ENCODE measurements at regions not wholly inside any gene's neighbourhood (a gene's known extent, or its start where the extent isn't known, plus 50 kb on each side); places are given as distances from the start of the nearest gene placed in this dataset.

DNA sequence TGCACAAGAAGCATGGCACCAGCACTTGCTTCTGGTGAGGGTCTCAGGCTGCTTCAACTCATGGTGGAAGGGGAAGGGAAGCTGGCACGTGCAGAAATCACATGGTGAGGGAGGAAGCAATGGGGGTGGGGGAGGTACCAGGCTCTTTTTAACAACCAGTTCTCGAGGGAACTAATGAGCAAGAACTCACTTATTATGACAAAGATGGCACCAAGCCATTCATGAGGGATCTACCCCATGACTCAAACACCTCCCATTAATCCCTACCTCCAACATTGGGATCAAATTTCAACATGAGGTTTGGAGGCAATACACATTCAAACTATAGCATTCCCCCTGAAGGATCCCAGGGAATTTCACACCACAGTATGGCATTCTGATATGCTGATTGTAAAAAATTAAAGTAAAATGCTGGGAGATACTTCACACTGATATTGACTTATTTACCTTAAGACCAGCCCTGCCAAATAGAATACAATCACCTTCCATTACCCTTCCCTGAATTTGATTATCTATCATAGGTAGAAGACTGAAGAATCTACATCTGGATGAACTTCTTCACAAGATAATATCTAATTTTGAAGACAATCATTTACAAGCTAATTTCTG is 201.7 kb upstream of the PLXNC1 start:
- TF ChIP-seq POLR2A (IDR thresholded peaks at IDR 0.05) = no peak
- TF ChIP-seq, protein P1, sequence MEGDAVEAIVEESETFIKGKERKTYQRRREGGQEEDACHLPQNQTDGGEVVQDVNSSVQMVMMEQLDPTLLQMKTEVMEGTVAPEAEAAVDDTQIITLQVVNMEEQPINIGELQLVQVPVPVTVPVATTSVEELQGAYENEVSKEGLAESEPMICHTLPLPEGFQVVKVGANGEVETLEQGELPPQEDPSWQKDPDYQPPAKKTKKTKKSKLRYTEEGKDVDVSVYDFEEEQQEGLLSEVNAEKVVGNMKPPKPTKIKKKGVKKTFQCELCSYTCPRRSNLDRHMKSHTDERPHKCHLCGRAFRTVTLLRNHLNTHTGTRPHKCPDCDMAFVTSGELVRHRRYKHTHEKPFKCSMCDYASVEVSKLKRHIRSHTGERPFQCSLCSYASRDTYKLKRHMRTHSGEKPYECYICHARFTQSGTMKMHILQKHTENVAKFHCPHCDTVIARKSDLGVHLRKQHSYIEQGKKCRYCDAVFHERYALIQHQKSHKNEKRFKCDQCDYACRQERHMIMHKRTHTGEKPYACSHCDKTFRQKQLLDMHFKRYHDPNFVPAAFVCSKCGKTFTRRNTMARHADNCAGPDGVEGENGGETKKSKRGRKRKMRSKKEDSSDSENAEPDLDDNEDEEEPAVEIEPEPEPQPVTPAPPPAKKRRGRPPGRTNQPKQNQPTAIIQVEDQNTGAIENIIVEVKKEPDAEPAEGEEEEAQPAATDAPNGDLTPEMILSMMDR (IDR thresholded peaks at IDR 0.05) = no peak

Data from esophagus squamous epithelium (tissue), 4 donors.